Calu3 (cell line): ENCODE measurements at regions not wholly inside any gene's neighbourhood (a gene's known extent, or its start where the extent isn't known, plus 50 kb on each side); places are given as distances from the start of the nearest gene placed in this dataset.
"Not testable (repeated sequence)": the region's sequence is repeated elsewhere in the genome, so short reads cannot be mapped to it uniquely, and the experiment has no call there.

ENCODE experiments used
- BruUV-seq: library from RNA; stranded (reverse); fragments of 400-500 nt; replicated peaks from 2 replicates; lab custom pipeline; 2021; lab: Mats Ljungman, UMichigan
- CTCF ChIA-PET: fragments of 300-600 bp; sonication (Branson Sonifier 250); formaldehyde crosslinking; loops from one replicate; lab custom pipeline; 2022; ENCODE audit warnings: antibody characterized with exemption; lab: Charles Lee
- DNase-seq: peaks from one replicate; pipeline ENCODE4 v3.0.0; 2022
- H3K27ac Mint-ChIP-seq: one replicate; pipeline ENCODE4 v1.8.0; 2022; ENCODE audit warnings: mixed read lengths; ENCODE audit not compliant: unreplicated experiment
- H3K27me3 Mint-ChIP-seq: one replicate; pipeline ENCODE4 v1.8.0; 2022; ENCODE audit warnings: mixed read lengths; ENCODE audit not compliant: unreplicated experiment
- H3K36me3 Mint-ChIP-seq: one replicate; pipeline ENCODE4 v1.8.0; 2022; ENCODE audit warnings: mild to moderate bottlenecking, moderate library complexity, mixed read lengths; ENCODE audit not compliant: insufficient read depth, unreplicated experiment
- H3K4me1 Mint-ChIP-seq: one replicate; pipeline ENCODE4 v1.8.0; 2022; ENCODE audit warnings: mild to moderate bottlenecking, low read depth, mixed read lengths; ENCODE audit not compliant: unreplicated experiment
- H3K4me3 Mint-ChIP-seq: one replicate; pipeline ENCODE4 v1.8.0; 2022; ENCODE audit warnings: mild to moderate bottlenecking, low read depth, moderate library complexity, mixed read lengths; ENCODE audit not compliant: unreplicated experiment
- H3K9me3 Mint-ChIP-seq: one replicate; pipeline ENCODE4 v1.8.0; 2022; ENCODE audit warnings: low read depth, mixed read lengths; ENCODE audit not compliant: unreplicated experiment
- intact Hi-C: fragments of 100-400 bp; cut with micrococcal nuclease; formaldehyde crosslinking; loops from one replicate; pipeline ENCODE4 v1.10.0; 2022; ENCODE audit not compliant: unreplicated experiment
- TF ChIP-seq, protein P1 (sequence below): fragments of 200-600 bp; IDR thresholded peaks from one replicate; pipeline ENCODE4 v1.8.0; 2022; ENCODE audit warnings: antibody characterized with exemption; ENCODE audit not compliant: unreplicated experiment

DNA sequence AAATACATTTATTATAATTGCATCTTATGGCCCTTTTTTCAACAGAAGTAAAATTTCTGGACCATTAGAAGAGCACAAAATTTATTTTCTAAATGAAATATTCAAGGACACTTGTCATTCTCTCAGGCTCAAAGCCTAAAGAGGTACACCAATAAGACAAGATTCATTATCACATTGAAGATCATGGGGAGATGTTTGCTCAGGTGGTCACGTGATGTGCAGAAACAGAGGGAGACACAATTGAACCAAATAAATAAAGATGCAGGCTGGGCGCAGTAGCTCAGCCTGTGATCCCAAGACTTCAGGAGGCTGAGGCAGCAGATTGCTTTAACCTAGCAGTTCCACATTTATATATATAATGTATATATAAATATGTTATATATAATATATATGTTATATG lies 53.2 kb upstream of the TMEM254 start:
- no peak overlapping the region for H3K27ac Mint-ChIP-seq
- BruUV-seq: no TSS peak
- no peak for DNase-seq
- intact Hi-C loops: no loop called here
- H3K36me3 Mint-ChIP-seq: no peaks in the 10 kb centered on the region
- H3K4me1 Mint-ChIP-seq: no peaks in the 10 kb centered on the region
- no peaks in the 10 kb centered on the region for H3K9me3 Mint-ChIP-seq
- TF ChIP-seq, protein P1, sequence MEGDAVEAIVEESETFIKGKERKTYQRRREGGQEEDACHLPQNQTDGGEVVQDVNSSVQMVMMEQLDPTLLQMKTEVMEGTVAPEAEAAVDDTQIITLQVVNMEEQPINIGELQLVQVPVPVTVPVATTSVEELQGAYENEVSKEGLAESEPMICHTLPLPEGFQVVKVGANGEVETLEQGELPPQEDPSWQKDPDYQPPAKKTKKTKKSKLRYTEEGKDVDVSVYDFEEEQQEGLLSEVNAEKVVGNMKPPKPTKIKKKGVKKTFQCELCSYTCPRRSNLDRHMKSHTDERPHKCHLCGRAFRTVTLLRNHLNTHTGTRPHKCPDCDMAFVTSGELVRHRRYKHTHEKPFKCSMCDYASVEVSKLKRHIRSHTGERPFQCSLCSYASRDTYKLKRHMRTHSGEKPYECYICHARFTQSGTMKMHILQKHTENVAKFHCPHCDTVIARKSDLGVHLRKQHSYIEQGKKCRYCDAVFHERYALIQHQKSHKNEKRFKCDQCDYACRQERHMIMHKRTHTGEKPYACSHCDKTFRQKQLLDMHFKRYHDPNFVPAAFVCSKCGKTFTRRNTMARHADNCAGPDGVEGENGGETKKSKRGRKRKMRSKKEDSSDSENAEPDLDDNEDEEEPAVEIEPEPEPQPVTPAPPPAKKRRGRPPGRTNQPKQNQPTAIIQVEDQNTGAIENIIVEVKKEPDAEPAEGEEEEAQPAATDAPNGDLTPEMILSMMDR: no peak
- no peak overlapping the region for H3K4me3 Mint-ChIP-seq
- CTCF ChIA-PET: no interaction called here
- H3K27me3 Mint-ChIP-seq: peaks cover 30% of the 10 kb centered on the region

GRCh38 chr10:80022408-80023001 lies 56.0 kb upstream of the TMEM254 start:
- H3K4me1 Mint-ChIP-seq, H3K36me3 Mint-ChIP-seq, H3K4me3 Mint-ChIP-seq, H3K27ac Mint-ChIP-seq, BruUV-seq, intact Hi-C loops, DNase-seq, H3K9me3 Mint-ChIP-seq: not testable (repeated sequence)
- peaks cover 30% of the 10 kb centered on the region for H3K27me3 Mint-ChIP-seq
- CTCF ChIA-PET: interaction anchor here (0.6 kb wide), 1 partner anchor 120 kb away, joined by 6 read pairs; no protein-coding TSS in a partner anchor

GRCh38 chr10:80018406-80018984 lies 60.0 kb upstream of the TMEM254 start:
- H3K9me3 Mint-ChIP-seq: not testable (repeated sequence)

DNA sequence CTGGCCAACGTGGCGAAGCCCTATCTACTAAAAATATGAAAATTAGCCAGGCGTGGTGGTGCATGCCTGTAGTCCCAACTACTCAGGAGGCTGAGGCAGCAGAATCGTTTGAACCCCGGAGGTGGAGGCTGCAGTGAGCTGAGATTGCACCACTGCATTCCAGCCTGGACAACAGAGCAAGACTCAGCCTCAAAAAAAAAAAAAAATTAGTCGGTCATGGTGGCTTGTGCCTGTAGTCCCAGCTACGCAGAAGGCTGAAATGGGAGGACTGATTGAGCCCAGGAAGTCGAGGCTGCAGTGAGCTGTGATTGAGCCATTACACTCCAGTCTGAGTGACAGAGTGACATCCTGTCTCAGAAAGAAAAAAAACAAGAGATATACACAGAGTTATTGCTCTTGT lies 61.3 kb upstream of the TMEM254 start:
- BruUV-seq, H3K9me3 Mint-ChIP-seq, H3K27ac Mint-ChIP-seq, H3K4me3 Mint-ChIP-seq, H3K27me3 Mint-ChIP-seq, H3K36me3 Mint-ChIP-seq, intact Hi-C loops, H3K4me1 Mint-ChIP-seq, DNase-seq: not testable (repeated sequence)
- CTCF ChIA-PET: interaction anchor here (0.7 kb wide), 1 partner anchor 23 kb away, joined by 5 read pairs; no protein-coding TSS in a partner anchor

More at GRCh38 chr10:80018406-80018984, 60.0 kb upstream of the TMEM254 start:
- intact Hi-C loops, BruUV-seq, H3K4me1 Mint-ChIP-seq, H3K36me3 Mint-ChIP-seq, H3K4me3 Mint-ChIP-seq, DNase-seq, H3K27ac Mint-ChIP-seq: not testable (repeated sequence)
- CTCF ChIA-PET: interaction anchor here (0.8 to 1.1 kb wide), 2 partner anchors 11 kb away, joined by 3 to 5 read pairs; no protein-coding TSS in a partner anchor
- H3K27me3 Mint-ChIP-seq: peaks cover 16% of the 10 kb centered on the region

- Mint-ChIP-seq H3K27ac (no peak overlapping the region), H3K4me1 (no peaks in the 10 kb centered on the region), H3K4me3 (no peak overlapping the region), H3K9me3 (no peaks in the 10 kb centered on the region), H3K36me3 (no peaks in the 10 kb centered on the region), H3K27me3 (no peaks in the 10 kb centered on the region)
- TF ChIP-seq, protein P1: no peak
- intact Hi-C loops: no loop called here
- no peak for DNase-seq
- BruUV-seq: no TSS peak
- CTCF ChIA-PET: no interaction called here
Measured at GRCh38 chr10:80015911-80016830, 62.3 kb upstream of the TMEM254 start.

DNA sequence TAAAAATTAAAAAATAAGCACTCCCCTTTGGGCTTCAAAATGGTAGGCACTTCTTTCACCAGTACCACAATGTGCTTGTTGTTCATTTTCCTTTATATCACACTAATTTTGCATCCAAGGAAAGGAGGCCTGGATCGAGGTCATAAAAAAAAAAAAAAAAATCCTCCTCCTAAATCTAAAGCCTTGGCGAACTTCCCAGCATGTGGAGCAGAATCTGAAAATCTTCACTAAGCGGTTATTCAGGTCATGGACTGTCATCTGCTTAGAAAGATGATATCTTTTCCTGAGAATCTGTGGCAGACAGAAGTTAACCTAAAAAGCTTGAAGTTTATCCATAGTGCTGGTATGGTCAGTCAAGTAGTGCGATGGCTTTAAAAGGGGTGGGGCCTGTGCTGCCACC lies 64.2 kb upstream of the SFTPD start:
- BruUV-seq, H3K36me3 Mint-ChIP-seq, H3K27me3 Mint-ChIP-seq, H3K4me1 Mint-ChIP-seq, DNase-seq, intact Hi-C loops, H3K4me3 Mint-ChIP-seq, H3K27ac Mint-ChIP-seq, H3K9me3 Mint-ChIP-seq: not testable (repeated sequence)
- CTCF ChIA-PET: interaction anchor here (0.7 kb wide), 1 partner anchor 15 kb away, joined by 3 read pairs; no protein-coding TSS in a partner anchor

DNA sequence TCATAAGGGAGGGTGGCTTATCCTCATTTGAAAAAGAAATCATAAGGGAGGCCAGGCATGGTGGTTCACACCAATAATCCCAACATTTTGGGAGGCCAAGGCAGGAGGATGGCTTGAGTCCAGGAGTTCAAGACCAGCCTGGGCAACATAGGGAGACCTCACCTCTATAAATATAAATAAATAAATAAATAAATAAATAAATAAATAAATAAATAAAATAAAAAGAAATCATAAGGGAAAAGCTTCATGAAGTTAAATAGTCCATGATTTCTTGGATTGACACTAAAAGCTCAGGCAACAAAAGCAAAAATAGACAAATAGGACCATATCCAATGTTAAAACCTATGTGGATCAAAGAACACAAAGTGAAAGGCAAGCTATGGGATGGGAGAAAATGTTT lies 62.2 kb upstream of the SFTPD start:
- BruUV-seq, H3K27ac Mint-ChIP-seq, H3K4me1 Mint-ChIP-seq, H3K9me3 Mint-ChIP-seq, intact Hi-C loops, H3K27me3 Mint-ChIP-seq, H3K4me3 Mint-ChIP-seq, H3K36me3 Mint-ChIP-seq, DNase-seq: not testable (repeated sequence)
- CTCF ChIA-PET: interaction anchor here (0.6 kb wide), 1 partner anchor 8 kb away, joined by 3 read pairs; no protein-coding TSS in a partner anchor
